MCF 10A (cell line): ENCODE measurements at regions not wholly inside any gene's neighbourhood (a gene's known extent, or its start where the extent isn't known, plus 50 kb on each side); places are given as distances from the start of the nearest gene placed in this dataset.
A peak's percentile ranks its signal among the peaks of the same experiment; 100 is the strongest.

ENCODE experiments used
- BruUV-seq: library from RNA; stranded (reverse); fragments of 400-500 nt; replicated peaks from 2 replicates; lab custom pipeline; 2021; lab: Mats Ljungman, UMichigan
- CTCF ChIA-PET: fragments of 300-600 bp; sonication (Branson Sonifier 250); formaldehyde crosslinking; extraction: SDS; loops from one replicate; lab custom pipeline; 2021; ENCODE audit warnings: antibody characterized with exemption, inconsistent platforms; lab: Yijun Ruan, JAX
- POLR2A ChIA-PET: fragments of 300-600, 350-650 bp; sonication (Branson Sonifier 250); formaldehyde crosslinking; extraction: SDS; loops from one replicate; lab custom pipeline; 2020; ENCODE audit warnings: antibody characterized with exemption, inconsistent platforms; lab: Yijun Ruan, JAX
- DNase-seq: peaks from one replicate; pipeline ENCODE4 v3.0.0-alpha.2; 2018; ENCODE audit not compliant: unreplicated experiment
- H3K27ac Mint-ChIP-seq: one replicate; pipeline ENCODE4 v1.8.0; 2022; ENCODE audit warnings: mild to moderate bottlenecking, low read depth, mixed read lengths; ENCODE audit not compliant: unreplicated experiment
- H3K27me3 Mint-ChIP-seq: one replicate; pipeline ENCODE4 v1.8.0; 2022; ENCODE audit warnings: mixed read lengths; ENCODE audit not compliant: insufficient read depth, unreplicated experiment
- H3K36me3 Mint-ChIP-seq: one replicate; pipeline ENCODE4 v1.8.0; 2022; ENCODE audit warnings: mild to moderate bottlenecking, moderate library complexity, mixed read lengths; ENCODE audit not compliant: insufficient read depth, unreplicated experiment
- H3K4me1 Mint-ChIP-seq: one replicate; pipeline ENCODE4 v1.8.0; 2022; ENCODE audit warnings: mixed read lengths; ENCODE audit not compliant: insufficient read depth, unreplicated experiment
- H3K4me3 Mint-ChIP-seq: one replicate; pipeline ENCODE4 v1.8.0; 2022; ENCODE audit warnings: mild to moderate bottlenecking, moderate library complexity, mixed read lengths; ENCODE audit not compliant: unreplicated experiment
- H3K9me3 Mint-ChIP-seq: one replicate; pipeline ENCODE4 v1.8.0; 2022; ENCODE audit warnings: mixed read lengths; ENCODE audit not compliant: unreplicated experiment
- CTCF ChIP-seq: fragments of 200-600 bp; IDR thresholded peaks from one replicate; pipeline ENCODE4 v1.8.0; 2022; ENCODE audit warnings: antibody characterized with exemption, mild to moderate bottlenecking; ENCODE audit not compliant: unreplicated experiment
- intact Hi-C: fragments of 100-400 bp; cut with micrococcal nuclease; formaldehyde crosslinking; loops from 2 replicates; pipeline ENCODE4 v1.14.1; 2022

DNA sequence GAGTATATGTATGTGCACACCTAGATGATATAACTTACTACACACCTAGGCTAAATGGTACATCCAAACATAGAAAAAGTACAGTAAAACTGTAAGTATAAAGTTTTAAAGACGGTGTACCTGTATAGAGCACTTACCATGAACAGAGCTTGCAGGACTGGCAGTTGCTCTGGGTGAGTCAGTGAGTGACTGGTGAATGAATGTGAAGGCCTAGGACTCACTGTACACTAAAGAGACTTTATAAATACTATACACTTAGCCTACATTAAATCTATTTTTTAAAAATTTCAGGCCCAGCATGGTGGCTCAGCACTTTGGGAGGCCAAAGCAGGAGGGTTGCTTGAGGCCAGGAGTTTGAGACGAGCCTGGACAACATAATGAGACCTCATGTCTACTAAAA lies 195.3 kb downstream of the FZD1 start:
- no TSS peak for BruUV-seq
- intact Hi-C loops, result no loop called here
- H3K9me3 Mint-ChIP-seq, result peaks cover 16% of the 10 kb centered on the region
- no peaks in the 10 kb centered on the region for H3K27me3 Mint-ChIP-seq
- no peak overlapping the region for H3K4me3 Mint-ChIP-seq
- TF ChIP-seq CTCF, result no peak
- no peak for DNase-seq
- H3K27ac Mint-ChIP-seq, result no peak overlapping the region
- H3K36me3 Mint-ChIP-seq, result no peaks in the 10 kb centered on the region
- H3K4me1 Mint-ChIP-seq, result no peaks in the 10 kb centered on the region
- ChIA-PET CTCF (interaction anchor here (0.6 kb wide), 1 partner anchor 393 kb away, joined by 3 read pairs; no protein-coding TSS in a partner anchor), POLR2A (no interaction called here)

- no TSS peak for BruUV-seq
- POLR2A ChIA-PET, result no interaction called here
- no peak overlapping the region for H3K27ac Mint-ChIP-seq
Observed at GRCh38 chr7:91462316-91462715, 198.1 kb downstream of the FZD1 start.

GRCh38 chr7:91463330-91463729 lies 199.1 kb downstream of the FZD1 start:
- Mint-ChIP-seq H3K27ac (no peak overlapping the region), H3K4me3 (no peak overlapping the region), H3K9me3 (no peaks in the 10 kb centered on the region), H3K4me1 (no peaks in the 10 kb centered on the region), H3K36me3 (no peaks in the 10 kb centered on the region), H3K27me3 (no peaks in the 10 kb centered on the region)
- DNase-seq, result no peak
- no TSS peak for BruUV-seq
- intact Hi-C loops, result no loop called here
- TF ChIP-seq CTCF, result no peak
- POLR2A ChIA-PET, result interaction anchor here (0.6 kb wide), 1 partner anchor 20 kb away, joined by 3 read pairs; no protein-coding TSS in a partner anchor
- CTCF ChIA-PET, result interaction anchor here (0.6 to 1.0 kb wide), 2 partner anchors 11 to 127 kb away, joined by 3 to 5 read pairs; no protein-coding TSS in a partner anchor

More at GRCh38 chr7:91462316-91462715, 198.1 kb downstream of the FZD1 start:
- peaks cover 9% of the 10 kb centered on the region for H3K9me3 Mint-ChIP-seq
- H3K36me3 Mint-ChIP-seq, result no peaks in the 10 kb centered on the region
- TF ChIP-seq CTCF, result no peak
- CTCF ChIA-PET, result interaction anchor here (1.1 kb wide), 1 partner anchor 149 kb away, joined by 3 read pairs; no protein-coding TSS in a partner anchor
- no peaks in the 10 kb centered on the region for H3K27me3 Mint-ChIP-seq
- intact Hi-C loops, result no loop called here
- no peaks in the 10 kb centered on the region for H3K4me1 Mint-ChIP-seq
- no peak overlapping the region for H3K4me3 Mint-ChIP-seq
- no peak for DNase-seq

- peak; percentile 33 for DNase-seq
- Mint-ChIP-seq H3K36me3 (no peaks in the 10 kb centered on the region), H3K27me3 (no peaks in the 10 kb centered on the region), H3K4me3 (no peak overlapping the region), H3K4me1 (no peaks in the 10 kb centered on the region), H3K9me3 (no peaks in the 10 kb centered on the region), H3K27ac (no peak overlapping the region)
- ChIA-PET CTCF (interaction anchor here (0.6 kb wide), 1 partner anchor 581 kb away, joined by 3 read pairs; no protein-coding TSS in a partner anchor), POLR2A (no interaction called here)
- no TSS peak for BruUV-seq
- no peak for TF ChIP-seq CTCF
- intact Hi-C loops, result no loop called here
Observed at GRCh38 chr7:91465595-91466061, 201.4 kb downstream of the FZD1 start.
